ENCODE measurements at regions not wholly inside any gene's neighbourhood (a gene's known extent, or its start where the extent isn't known, plus 50 kb on each side); places are given as distances from the start of the nearest gene placed in this dataset.

DNA sequence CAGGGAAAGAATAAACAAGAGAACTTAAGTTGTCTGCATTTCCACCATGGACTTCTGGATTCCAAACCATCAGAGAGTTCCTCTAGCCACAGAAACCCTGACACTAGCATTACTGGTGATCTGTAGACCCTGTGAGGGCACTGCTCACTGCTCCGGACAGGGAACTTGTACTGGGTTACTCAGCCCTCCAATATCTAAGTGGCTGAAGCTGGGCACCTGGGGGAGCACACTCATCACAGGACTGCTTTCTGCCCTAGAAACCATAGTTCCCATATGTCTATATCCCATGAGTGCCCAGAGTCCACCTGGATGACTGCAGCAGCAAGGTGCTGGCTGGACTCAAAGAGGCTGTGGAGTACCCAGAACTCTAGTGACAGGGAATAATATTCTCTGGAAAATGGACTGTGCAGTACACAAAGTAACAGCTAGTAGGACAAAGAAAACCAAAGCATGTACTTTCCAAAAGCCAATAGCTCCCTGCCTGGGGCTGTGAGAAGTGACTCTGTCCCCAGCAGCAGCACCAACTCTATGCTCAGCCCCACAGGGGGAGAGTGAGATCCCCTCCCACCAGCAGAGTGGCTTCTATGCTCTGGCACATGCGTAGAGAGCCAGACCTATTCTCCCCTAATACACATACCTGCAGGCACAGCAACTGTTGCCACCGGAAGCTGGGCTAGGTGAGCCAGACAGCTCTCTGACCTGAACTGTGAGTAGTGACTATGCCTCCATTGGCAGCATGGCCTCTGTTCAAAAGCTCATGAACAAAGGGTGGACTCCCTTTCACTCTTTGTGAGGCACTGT is 472.9 kb upstream of the FTMT start:
- no peak for DNase-seq (ENCODE audit: low spot score in 2 of 2)
- TF ChIP-seq, protein P1, sequence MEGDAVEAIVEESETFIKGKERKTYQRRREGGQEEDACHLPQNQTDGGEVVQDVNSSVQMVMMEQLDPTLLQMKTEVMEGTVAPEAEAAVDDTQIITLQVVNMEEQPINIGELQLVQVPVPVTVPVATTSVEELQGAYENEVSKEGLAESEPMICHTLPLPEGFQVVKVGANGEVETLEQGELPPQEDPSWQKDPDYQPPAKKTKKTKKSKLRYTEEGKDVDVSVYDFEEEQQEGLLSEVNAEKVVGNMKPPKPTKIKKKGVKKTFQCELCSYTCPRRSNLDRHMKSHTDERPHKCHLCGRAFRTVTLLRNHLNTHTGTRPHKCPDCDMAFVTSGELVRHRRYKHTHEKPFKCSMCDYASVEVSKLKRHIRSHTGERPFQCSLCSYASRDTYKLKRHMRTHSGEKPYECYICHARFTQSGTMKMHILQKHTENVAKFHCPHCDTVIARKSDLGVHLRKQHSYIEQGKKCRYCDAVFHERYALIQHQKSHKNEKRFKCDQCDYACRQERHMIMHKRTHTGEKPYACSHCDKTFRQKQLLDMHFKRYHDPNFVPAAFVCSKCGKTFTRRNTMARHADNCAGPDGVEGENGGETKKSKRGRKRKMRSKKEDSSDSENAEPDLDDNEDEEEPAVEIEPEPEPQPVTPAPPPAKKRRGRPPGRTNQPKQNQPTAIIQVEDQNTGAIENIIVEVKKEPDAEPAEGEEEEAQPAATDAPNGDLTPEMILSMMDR (IDR thresholded peaks at IDR 0.05): no peak
- TF ChIP-seq POLR2A (IDR thresholded peaks at IDR 0.05): no peak
- 78 to 89% methylated on average over 3 of the region's 3 CpGs for WGBS, 2 donors
- no peak overlapping the region for H3K4me3 ChIP-seq (ENCODE audit: low read depth, poor library complexity, severe bottlenecking)
- intact Hi-C loops (cut with DNase I; ENCODE audit: low total_unique reads): no loop called here

DNA sequence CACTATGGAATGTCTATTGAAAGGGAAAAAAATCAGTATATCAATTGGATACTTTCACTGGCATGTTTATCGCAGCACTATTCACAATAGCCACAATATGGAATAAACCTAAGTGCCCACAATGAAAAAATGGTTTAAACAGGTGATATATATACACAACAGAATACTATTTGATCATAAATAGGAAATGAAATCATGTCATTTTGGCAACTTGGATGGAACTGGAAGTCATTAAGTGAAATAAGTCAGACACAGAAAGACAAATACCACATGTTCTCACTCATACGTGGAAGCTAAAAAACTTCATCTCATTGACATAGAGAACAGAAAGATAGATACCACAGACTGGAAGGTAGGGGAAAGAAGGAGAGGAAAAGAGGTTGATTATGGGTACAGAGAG is 471.6 kb upstream of the FTMT start:
- no peak overlapping the region for H3K4me3 ChIP-seq (ENCODE audit: low read depth, poor library complexity, severe bottlenecking)
- no peak for DNase-seq (ENCODE audit: low spot score in 2 of 2)
- intact Hi-C loops (cut with DNase I; ENCODE audit: low total_unique reads): no loop called here
- TF ChIP-seq, protein P1 (IDR thresholded peaks at IDR 0.05): no peak
- no peak for TF ChIP-seq POLR2A (IDR thresholded peaks at IDR 0.05)
- WGBS, 2 donors: 71 to 77% methylated on average over 2 of the region's 2 CpGs

DNA sequence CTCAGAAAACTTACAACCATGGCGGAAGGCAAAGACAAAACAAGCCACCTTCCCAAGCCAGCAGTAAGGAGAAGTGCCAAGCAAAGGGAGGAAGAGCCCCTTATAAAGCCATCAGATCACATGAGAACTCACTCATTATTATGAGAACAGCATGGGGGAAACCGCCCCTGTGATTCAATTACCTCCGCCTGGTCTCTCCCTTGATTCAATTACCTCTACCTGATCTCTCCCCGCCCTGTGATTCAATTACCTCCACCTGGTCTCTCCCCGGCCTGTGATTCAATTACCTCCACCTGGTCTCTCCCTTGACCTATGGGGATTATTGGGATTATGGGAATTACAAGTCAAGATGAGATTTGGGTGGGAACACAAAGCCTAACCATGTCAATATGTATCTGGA is 467.3 kb upstream of the FTMT start:
- WGBS, 2 donors: 84 to 88% methylated on average over 5 of the region's 5 CpGs
- no peak overlapping the region for H3K4me3 ChIP-seq (ENCODE audit: low read depth, poor library complexity, severe bottlenecking)
- TF ChIP-seq POLR2A (IDR thresholded peaks at IDR 0.05): no peak
- TF ChIP-seq, protein P1 (IDR thresholded peaks at IDR 0.05): no peak
- DNase-seq (ENCODE audit: low spot score in 2 of 2): no peak
- intact Hi-C loops (cut with DNase I; ENCODE audit: low total_unique reads): no loop called here

DNA sequence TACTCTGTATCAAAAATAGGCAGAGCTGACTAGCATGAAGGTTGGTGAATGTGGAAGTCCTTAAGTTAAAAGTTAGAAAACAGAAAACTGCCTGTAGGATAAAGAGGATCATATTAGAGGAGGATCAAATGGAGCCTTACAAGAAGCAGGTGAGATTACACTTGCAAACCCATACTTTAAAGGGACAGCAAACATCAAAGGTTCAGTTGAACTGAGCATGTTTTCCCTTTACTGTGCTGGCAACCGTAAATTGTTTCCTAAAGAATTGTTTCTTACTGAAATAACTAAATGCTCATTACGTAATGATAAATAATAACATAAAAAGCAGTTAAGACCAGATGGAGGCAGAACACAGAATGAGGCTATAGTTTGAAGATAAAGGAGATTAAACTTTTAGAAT is 465.3 kb upstream of the FTMT start:
- no peak overlapping the region for H3K4me3 ChIP-seq (ENCODE audit: low read depth, poor library complexity, severe bottlenecking)
- intact Hi-C loops (cut with DNase I; ENCODE audit: low total_unique reads): no loop called here
- DNase-seq (ENCODE audit: low spot score in 2 of 2): no peak
- 17 to 64% methylated on average over 2 of the region's 2 CpGs for WGBS, 2 donors
- TF ChIP-seq, protein P1 (IDR thresholded peaks at IDR 0.05): no peak
- no peak for TF ChIP-seq POLR2A (IDR thresholded peaks at IDR 0.05)

DNA sequence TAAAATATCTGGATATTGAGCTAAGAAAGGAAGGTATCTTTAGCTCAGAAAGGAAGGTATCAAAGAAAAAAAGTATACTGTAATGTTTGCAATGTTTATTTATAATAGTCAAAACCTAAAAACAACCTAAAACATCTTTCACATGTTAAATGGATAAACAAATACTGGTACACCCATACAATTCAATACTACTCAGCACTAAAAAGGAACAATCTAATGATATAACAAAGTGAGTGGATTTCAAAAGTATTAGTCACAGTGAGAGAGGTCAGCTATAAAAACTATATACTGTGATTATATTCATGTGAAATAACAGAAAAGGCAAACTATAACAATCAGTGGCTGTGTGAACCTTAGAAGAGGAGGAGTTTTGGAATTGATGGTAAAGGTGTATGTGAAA is 455.0 kb upstream of the FTMT start:
- no peak overlapping the region for H3K4me3 ChIP-seq (ENCODE audit: low read depth, poor library complexity, severe bottlenecking)
- no peak for TF ChIP-seq POLR2A (IDR thresholded peaks at IDR 0.05)
- TF ChIP-seq, protein P1 (IDR thresholded peaks at IDR 0.05): no peak
- DNase-seq (ENCODE audit: low spot score in 2 of 2): no peak
- intact Hi-C loops (cut with DNase I; ENCODE audit: low total_unique reads): no loop called here

DNA sequence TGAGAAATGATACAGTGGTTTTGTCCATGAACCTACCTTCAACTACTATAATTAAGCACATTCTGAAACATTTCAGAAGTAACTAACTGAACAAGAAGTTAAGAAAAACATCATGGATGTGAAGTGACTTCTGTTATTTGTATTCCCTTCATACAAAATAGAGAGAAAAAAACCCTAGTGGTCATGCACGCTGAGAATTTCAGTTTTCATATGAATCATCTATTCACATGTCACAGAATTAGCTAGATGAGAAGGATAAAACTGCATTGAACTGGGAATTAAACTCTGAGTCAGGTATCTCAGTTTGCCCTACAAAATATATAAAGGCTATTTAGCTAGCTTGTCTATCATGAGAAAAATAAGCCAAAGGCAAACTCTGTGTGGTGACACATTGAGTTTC is 451.8 kb upstream of the FTMT start:
- intact Hi-C loops (cut with DNase I; ENCODE audit: low total_unique reads): no loop called here
- no peak overlapping the region for H3K4me3 ChIP-seq (ENCODE audit: low read depth, poor library complexity, severe bottlenecking)
- DNase-seq (ENCODE audit: low spot score in 2 of 2): no peak
- TF ChIP-seq, protein P1 (IDR thresholded peaks at IDR 0.05): no peak
- TF ChIP-seq POLR2A (IDR thresholded peaks at IDR 0.05): no peak
- WGBS, 2 donors: 72 to 74% methylated on average over 1 of the region's 1 CpG

Measured in lower leg skin (tissue), 4 donors.